H1 (cell line): ENCODE measurements at regions not wholly inside any gene's neighbourhood (a gene's known extent, or its start where the extent isn't known, plus 50 kb on each side); places are given as distances from the start of the nearest gene placed in this dataset.

Experiments
- CTCF ChIA-PET: fragments of 300-600 bp; sonication (Branson Sonifier 250); formaldehyde crosslinking; loops from one replicate; lab custom pipeline; 2021; ENCODE audit not compliant: partially characterized antibody; lab: Charles Lee
- POLR2A ChIA-PET: fragments of 300-600 bp; sonication (Branson Sonifier 250); formaldehyde crosslinking; loops from one replicate; lab custom pipeline; 2021; ENCODE audit warnings: inconsistent platforms; ENCODE audit not compliant: partially characterized antibody; lab: Charles Lee
- DNase-seq, 2 experiments: peaks; one replicate each; pipeline versions ENCODE4 v3.0.0 to v3.0.0-alpha.2; 2010 to 2022; ENCODE audit warnings: low spot score in 2 of 2, low read depth in 1 of 2, mixed read lengths in 1 of 2
- FAIRE-seq: peaks from 2 replicates; lab custom pipeline; 2011; peaks lifted over from hg19 to GRCh38; lab: Jason Lieb, UNC
- H2AFZ ChIP-seq: 2 replicates; pipeline ENCODE4 v1.8.1; 2012; ENCODE audit warnings: low read length, inconsistent platforms
- H2AK5ac ChIP-seq: 2 replicates; pipeline ENCODE4 v1.6.1; 2013; ENCODE audit warnings: low read depth, low read length
- H2BK120ac ChIP-seq: replicated peaks from 2 replicates; pipeline ENCODE3; 2013; ENCODE audit warnings: low read depth, low read length, inconsistent platforms
- H2BK12ac ChIP-seq: 2 replicates; pipeline ENCODE4 v1.6.1; 2013; ENCODE audit warnings: low read depth, low read length
- H2BK15ac ChIP-seq: 2 replicates; pipeline ENCODE4 v1.6.1; 2013; ENCODE audit warnings: low read length
- H2BK20ac ChIP-seq: 2 replicates; pipeline ENCODE4 v1.6.1; 2013; ENCODE audit warnings: low read length
- H2BK5ac ChIP-seq: 2 replicates; pipeline ENCODE4 v1.6.1; 2013; ENCODE audit warnings: low read depth, low read length
- H3K14ac ChIP-seq: 2 replicates; pipeline ENCODE4 v1.6.1; 2013; ENCODE audit warnings: inconsistent platforms; ENCODE audit not compliant: insufficient read length
- H3K18ac ChIP-seq: 2 replicates; pipeline ENCODE4 v1.6.1; 2013; ENCODE audit warnings: low read length; ENCODE audit errors: extremely low read depth
- H3K23ac ChIP-seq: 2 replicates; pipeline ENCODE4 v1.6.1; 2013; ENCODE audit warnings: inconsistent platforms; ENCODE audit not compliant: insufficient read length
- H3K23me2 ChIP-seq: 2 replicates; pipeline ENCODE4 v1.6.1; 2013; ENCODE audit warnings: low read depth, low read length
- H3K27ac ChIP-seq: 2 replicates; pipeline ENCODE4 v1.6.1; 2011; ENCODE audit warnings: low read depth, low read length, inconsistent platforms
- H3K27me3 ChIP-seq, 4 experiments: replicated peaks in 1 of 4; 1 replicate in 1 of 4; 2 replicates in 3 of 4; pipeline versions ENCODE4 v1.6.1 to v1.8.1; 2011 to 2013; ENCODE audit warnings: low read length in 3 of 4, mild to moderate bottlenecking in 3 of 4, inconsistent platforms in 2 of 4, mixed read lengths in 2 of 4, moderate library complexity in 1 of 4; ENCODE audit not compliant: control insufficient read depth in 3 of 4, insufficient read depth in 3 of 4; ENCODE audit errors: extremely low read depth in 1 of 4
- H3K36me3 ChIP-seq, 4 experiments: 2 replicates each; pipeline versions ENCODE4 v1.6.1 to v1.8.1; 2011 to 2013; ENCODE audit warnings: mild to moderate bottlenecking in 4 of 4, low read length in 3 of 4, moderate library complexity in 2 of 4, control low read depth in 1 of 4, inconsistent platforms in 1 of 4; ENCODE audit not compliant: insufficient read depth in 4 of 4, control insufficient read depth in 2 of 4
- H3K4ac ChIP-seq: replicated peaks from 2 replicates; pipeline ENCODE3; 2013; ENCODE audit warnings: low read length, low read depth, mixed read lengths, inconsistent platforms; ENCODE audit not compliant: insufficient read length
- H3K4me1 ChIP-seq, 4 experiments: replicated peaks in 1 of 4; 1 replicate in 1 of 4; 2 replicates in 3 of 4; pipeline versions ENCODE4 v1.6.1 to v1.8.1; 2011 to 2013; ENCODE audit warnings: low read length in 3 of 4, inconsistent platforms in 2 of 4, mixed read lengths in 1 of 4; ENCODE audit not compliant: insufficient read depth in 4 of 4, control insufficient read depth in 3 of 4
- H3K4me2 ChIP-seq, 2 experiments: 2 replicates each; pipeline versions ENCODE4 v1.6.1 to v1.8.1; 2011 to 2013; ENCODE audit warnings: low read depth in 2 of 2, low read length in 2 of 2, control low read depth in 1 of 2, inconsistent platforms in 1 of 2, mild to moderate bottlenecking in 1 of 2; ENCODE audit not compliant: insufficient read depth in 1 of 2
- H3K4me3 ChIP-seq, 4 experiments: fragments of 200-600, 300-600 bp in 1 of 4; sonication (generic), shearing (Covaris generic), sonication (Bioruptor Twin) in 1 of 4; 2 replicates each; pipeline versions ENCODE4 v1.5.1 to v1.8.1; 2011 to 2016; ENCODE audit warnings: low read length in 4 of 4, low read depth in 3 of 4, control low read depth in 2 of 4, inconsistent platforms in 2 of 4, mild to moderate bottlenecking in 2 of 4, mixed read lengths in 1 of 4, moderate library complexity in 1 of 4; ENCODE audit not compliant: insufficient read depth in 2 of 4; ENCODE audit errors: extremely low read depth in 1 of 4
- H3K56ac ChIP-seq: replicated peaks from 2 replicates; pipeline ENCODE3; 2013; ENCODE audit warnings: low read depth, mild to moderate bottlenecking, mixed read lengths, low read length, inconsistent platforms; ENCODE audit not compliant: insufficient read length
- H3K79me1 ChIP-seq: 2 replicates; pipeline ENCODE4 v1.6.1; 2013; ENCODE audit warnings: low read depth, low read length, control low read depth
- H3K79me2 ChIP-seq, 2 experiments: 2 replicates each; pipeline versions ENCODE4 v1.6.1 to v1.8.1; 2012 to 2013; ENCODE audit warnings: low read length in 2 of 2, mild to moderate bottlenecking in 2 of 2, inconsistent platforms in 1 of 2; ENCODE audit not compliant: insufficient read depth in 2 of 2, control insufficient read depth in 1 of 2
- H3K9ac ChIP-seq, 4 experiments: replicated peaks in 1 of 4; 1 replicate in 1 of 4; 2 replicates in 3 of 4; pipeline versions ENCODE4 v1.6.1 to v1.8.1; 2011 to 2013; ENCODE audit warnings: low read depth in 3 of 4, low read length in 3 of 4, control low read depth in 2 of 4, mild to moderate bottlenecking in 2 of 4, moderate library complexity in 2 of 4, inconsistent platforms in 1 of 4; ENCODE audit errors: extremely low read depth in 1 of 4
- H3K9me3 ChIP-seq, 2 experiments: 2 replicates each; pipeline versions ENCODE4 v1.6.1 to v1.8.1; 2012 to 2013; ENCODE audit warnings: mild to moderate bottlenecking in 2 of 2, moderate library complexity in 2 of 2, control low read depth in 1 of 2, inconsistent platforms in 1 of 2, low read depth in 1 of 2, low read length in 1 of 2, mixed read lengths in 1 of 2; ENCODE audit not compliant: insufficient read depth in 2 of 2
- H4K20me1 ChIP-seq, 2 experiments: replicated peaks in 1 of 2; 2 replicates each; pipeline versions ENCODE3 to v1.8.1; 2011 to 2013; ENCODE audit warnings: inconsistent platforms in 2 of 2, low read length in 2 of 2, mild to moderate bottlenecking in 1 of 2; ENCODE audit not compliant: insufficient read depth in 2 of 2, control insufficient read depth in 1 of 2
- H4K5ac ChIP-seq: 2 replicates; pipeline ENCODE4 v1.6.1; 2013; ENCODE audit warnings: low read length, low read depth, mixed read lengths, inconsistent platforms; ENCODE audit not compliant: insufficient read length
- H4K8ac ChIP-seq: 2 replicates; pipeline ENCODE4 v1.8.0; 2013; ENCODE audit warnings: mild to moderate bottlenecking, moderate library complexity, low read length, inconsistent platforms; ENCODE audit not compliant: insufficient read depth; ENCODE audit errors: extremely low read depth
- H4K91ac ChIP-seq: replicated peaks from 2 replicates; pipeline ENCODE3; 2013; ENCODE audit warnings: low read length, mixed read lengths, inconsistent platforms; ENCODE audit not compliant: insufficient read length
- ASH2L ChIP-seq: fragments of 200-600, 300-600 bp; sonication (generic); IDR thresholded peaks from one replicate; pipeline ENCODE4 v1.7.1; 2017; ENCODE audit warnings: low read length
- BCL11A ChIP-seq, 2 experiments: IDR thresholded peaks; one replicate each; pipeline ENCODE4 v1.6.1; 2011; ENCODE audit warnings: low read depth in 2 of 2, low read length in 2 of 2, mild to moderate bottlenecking in 2 of 2
- FOSL1 ChIP-seq: IDR thresholded peaks from 2 replicates; pipeline ENCODE4 v1.6.1; 2011; ENCODE audit warnings: mild to moderate bottlenecking, low read depth, low read length, moderate library complexity; ENCODE audit not compliant: insufficient read depth
- HDAC2 ChIP-seq, 2 experiments: fragments of 300-600 bp in 1 of 2; sonication (generic) in 1 of 2; IDR thresholded peaks; 2 replicates each; pipeline ENCODE4 v1.6.1; 2011 to 2012; ENCODE audit warnings: low read depth in 2 of 2, low read length in 2 of 2, mild to moderate bottlenecking in 2 of 2, moderate library complexity in 2 of 2, borderline replicate concordance in 1 of 2, inconsistent platforms in 1 of 2
- NRF1 ChIP-seq: IDR thresholded peaks from 2 replicates; pipeline ENCODE4 v1.6.1; 2011; ENCODE audit warnings: mild to moderate bottlenecking, low read depth, low read length, improper control_type of control experiment
- RFX5 ChIP-seq: IDR thresholded peaks from 2 replicates; pipeline ENCODE4 v1.6.1; 2011; ENCODE audit warnings: low read depth, low read length, improper control_type of control experiment, borderline replicate concordance
- SIN3A ChIP-seq, 2 experiments: IDR thresholded peaks in 1 of 2; conservative IDR thresholded peaks in 1 of 2; 2 replicates each; pipeline ENCODE4 v1.6.1; 2011 to 2012; ENCODE audit warnings: low read length in 2 of 2, improper control_type of control experiment in 1 of 2, low read depth in 1 of 2, mild to moderate bottlenecking in 1 of 2
- SIRT6 ChIP-seq: IDR thresholded peaks from one replicate; pipeline ENCODE4 v1.7.1; 2012; ENCODE audit warnings: low read length, inconsistent platforms
- SP1 ChIP-seq: IDR thresholded peaks from 2 replicates; pipeline ENCODE4 v1.6.1; 2011; ENCODE audit warnings: low read depth, low read length
- SUZ12 ChIP-seq: fragments of 200-600 bp; sonication (generic); IDR thresholded peaks from 2 replicates; pipeline ENCODE4 v1.6.1; 2012; ENCODE audit warnings: mild to moderate bottlenecking, inconsistent platforms, low read length, moderate library complexity, mixed read lengths
- WGBS, 2 experiments: shearing (Covaris generic) in 1 of 2; methylation state at CpG; one replicate each; pipeline versions ENCODE4 v1.1.6 to v1.1.7; 2013 to 2015; ENCODE audit warnings: low lambda C conversion rate in 2 of 2, mixed read lengths in 2 of 2, inconsistent platforms in 1 of 2, low coverage in 1 of 2, missing lambda C conversion rate in 1 of 2; ENCODE audit not compliant: insufficient replicate concordance in 2 of 2, insufficient coverage in 1 of 2, insufficient read length in 1 of 2; ENCODE audit errors: extremely low coverage in 1 of 2, missing lambda C conversion rate in 1 of 2; 5-methylcytosine and 5-hydroxymethylcytosine counted together
- TF ChIP-seq, protein P1 (sequence below): IDR thresholded peaks from 2 replicates; pipeline ENCODE4 v1.6.1; 2011; ENCODE audit warnings: low read depth, mild to moderate bottlenecking, low read length; ENCODE audit not compliant: insufficient read depth
- TF ChIP-seq, protein P2 (sequence below), 3 experiments: IDR thresholded peaks; 1 replicate in 2 of 3; 2 replicates in 1 of 3; pipeline versions ENCODE4 v1.5.1 to v1.6.1; 2011; ENCODE audit warnings: low read length in 3 of 3, mild to moderate bottlenecking in 3 of 3, inconsistent platforms in 2 of 3, low read depth in 1 of 3, moderate library complexity in 1 of 3; ENCODE audit not compliant: insufficient read depth in 1 of 3; ENCODE audit errors: control extremely low read depth in 1 of 3

DNA sequence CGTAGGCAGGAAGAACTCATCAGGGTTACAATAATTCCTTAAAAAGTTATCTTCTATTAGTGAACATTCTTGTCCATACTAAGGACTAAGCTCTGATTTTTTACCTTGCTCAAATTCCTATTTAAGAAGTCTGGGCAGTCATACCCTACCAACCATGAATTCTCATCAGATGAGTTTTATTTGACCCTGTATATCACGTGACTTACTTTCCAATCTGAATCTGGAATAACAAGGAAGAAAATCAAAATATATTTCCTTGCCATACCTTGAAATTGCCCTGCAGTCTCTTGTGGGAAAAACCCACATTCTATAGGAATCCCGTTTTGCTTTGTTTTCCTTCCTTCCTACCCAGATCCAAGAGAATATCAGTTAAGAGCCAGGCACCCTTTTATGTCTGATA is 352.7 kb downstream of the AKAIN1 start:
- Histone ChIP-seq H3K79me2 (no peaks in the 10 kb centered on the region), H4K20me1 (no peaks in the 10 kb centered on the region), H3K18ac (no peak overlapping the region), H3K4me1 (peaks cover 0 to 3% (median 3%) of the 10 kb centered on the region in 4 experiments; a peak in 3 of 7 replicates), H3K4ac (no peak overlapping the region), H2BK15ac (no peak overlapping the region), H2BK120ac (no peak overlapping the region), H2AK5ac (no peak overlapping the region), H2BK20ac (no peak overlapping the region), H3K9ac (no peak overlapping the region), H3K36me3 (no peaks in the 10 kb centered on the region), H4K8ac (no peak overlapping the region), H2AFZ (no peak overlapping the region), H3K14ac (no peak overlapping the region), H3K56ac (no peak overlapping the region), H3K27me3 (no peaks in the 10 kb centered on the region), H3K4me3 (no peak overlapping the region), H3K79me1 (no peaks in the 10 kb centered on the region), H3K9me3 (no peaks in the 10 kb centered on the region), H3K23ac (no peak overlapping the region), H3K27ac (no peak overlapping the region), H2BK12ac (no peak overlapping the region), H3K4me2 (no peak overlapping the region), H4K91ac (no peak overlapping the region), H2BK5ac (no peak overlapping the region), H4K5ac (no peak overlapping the region), H3K23me2 (no peaks in the 10 kb centered on the region)
- FAIRE-seq: no peak
- WGBS, 2 experiments: 93% methylated on average over 3 of the region's 3 CpGs; no CpG with 5 or more reads in 1 of the 2 experiments
- DNase-seq: no peak
- ChIA-PET CTCF (no interaction called here), POLR2A (no interaction called here)
- TF ChIP-seq SIN3A (conservative IDR thresholded peaks at IDR 0.05 in 1 of 2, IDR thresholded peaks at IDR 0.05 in 1 of 2; ENCODE audit: low read depth in 1 of 2, low read length in 2 of 2) (no peak), NRF1 (no peak), HDAC2 (IDR thresholded peaks at IDR 0.05; ENCODE audit: borderline replicate concordance in 1 of 2, low read depth in 2 of 2, low read length in 2 of 2) (no peak), ASH2L (no peak), BCL11A (IDR thresholded peaks at IDR 0.05; ENCODE audit: low read depth in 2 of 2, low read length in 2 of 2) (no peak), SP1 (no peak), FOSL1 (no peak), SUZ12 (no peak), RFX5 (no peak), SIRT6 (no peak)
- TF ChIP-seq, protein P1, sequence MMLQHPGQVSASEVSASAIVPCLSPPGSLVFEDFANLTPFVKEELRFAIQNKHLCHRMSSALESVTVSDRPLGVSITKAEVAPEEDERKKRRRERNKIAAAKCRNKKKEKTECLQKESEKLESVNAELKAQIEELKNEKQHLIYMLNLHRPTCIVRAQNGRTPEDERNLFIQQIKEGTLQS: no peak
- TF ChIP-seq, protein P2, sequence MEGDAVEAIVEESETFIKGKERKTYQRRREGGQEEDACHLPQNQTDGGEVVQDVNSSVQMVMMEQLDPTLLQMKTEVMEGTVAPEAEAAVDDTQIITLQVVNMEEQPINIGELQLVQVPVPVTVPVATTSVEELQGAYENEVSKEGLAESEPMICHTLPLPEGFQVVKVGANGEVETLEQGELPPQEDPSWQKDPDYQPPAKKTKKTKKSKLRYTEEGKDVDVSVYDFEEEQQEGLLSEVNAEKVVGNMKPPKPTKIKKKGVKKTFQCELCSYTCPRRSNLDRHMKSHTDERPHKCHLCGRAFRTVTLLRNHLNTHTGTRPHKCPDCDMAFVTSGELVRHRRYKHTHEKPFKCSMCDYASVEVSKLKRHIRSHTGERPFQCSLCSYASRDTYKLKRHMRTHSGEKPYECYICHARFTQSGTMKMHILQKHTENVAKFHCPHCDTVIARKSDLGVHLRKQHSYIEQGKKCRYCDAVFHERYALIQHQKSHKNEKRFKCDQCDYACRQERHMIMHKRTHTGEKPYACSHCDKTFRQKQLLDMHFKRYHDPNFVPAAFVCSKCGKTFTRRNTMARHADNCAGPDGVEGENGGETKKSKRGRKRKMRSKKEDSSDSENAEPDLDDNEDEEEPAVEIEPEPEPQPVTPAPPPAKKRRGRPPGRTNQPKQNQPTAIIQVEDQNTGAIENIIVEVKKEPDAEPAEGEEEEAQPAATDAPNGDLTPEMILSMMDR (IDR thresholded peaks at IDR 0.05; ENCODE audit: control extremely low read depth in 1 of 3, insufficient read depth in 1 of 3, low read depth in 1 of 3, low read length in 3 of 3): no peak
